ENCODE measurements at regions not wholly inside any gene's neighbourhood (a gene's known extent, or its start where the extent isn't known, plus 50 kb on each side); places are given as distances from the start of the nearest gene placed in this dataset.

DNA sequence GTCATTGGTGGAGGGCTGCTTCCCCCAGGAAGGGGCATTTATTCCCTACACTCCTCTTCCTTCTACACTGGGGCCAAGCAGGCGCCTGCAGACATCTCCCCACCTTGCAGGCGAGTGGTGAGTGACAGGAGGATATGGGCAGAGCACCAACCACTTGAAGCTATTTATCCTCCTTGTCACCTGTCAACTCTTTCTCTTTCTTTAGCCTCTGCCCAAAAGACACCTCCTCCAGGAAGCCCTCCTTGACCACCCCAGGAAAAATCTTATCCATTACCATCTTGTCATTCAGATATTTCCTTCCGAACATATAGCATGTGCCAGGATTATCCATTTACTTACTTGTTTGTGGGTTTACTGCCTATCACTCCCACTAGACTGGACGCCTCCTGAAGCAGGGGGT lies 362.4 kb downstream of the MN1 start:
- TF ChIP-seq, protein P1, sequence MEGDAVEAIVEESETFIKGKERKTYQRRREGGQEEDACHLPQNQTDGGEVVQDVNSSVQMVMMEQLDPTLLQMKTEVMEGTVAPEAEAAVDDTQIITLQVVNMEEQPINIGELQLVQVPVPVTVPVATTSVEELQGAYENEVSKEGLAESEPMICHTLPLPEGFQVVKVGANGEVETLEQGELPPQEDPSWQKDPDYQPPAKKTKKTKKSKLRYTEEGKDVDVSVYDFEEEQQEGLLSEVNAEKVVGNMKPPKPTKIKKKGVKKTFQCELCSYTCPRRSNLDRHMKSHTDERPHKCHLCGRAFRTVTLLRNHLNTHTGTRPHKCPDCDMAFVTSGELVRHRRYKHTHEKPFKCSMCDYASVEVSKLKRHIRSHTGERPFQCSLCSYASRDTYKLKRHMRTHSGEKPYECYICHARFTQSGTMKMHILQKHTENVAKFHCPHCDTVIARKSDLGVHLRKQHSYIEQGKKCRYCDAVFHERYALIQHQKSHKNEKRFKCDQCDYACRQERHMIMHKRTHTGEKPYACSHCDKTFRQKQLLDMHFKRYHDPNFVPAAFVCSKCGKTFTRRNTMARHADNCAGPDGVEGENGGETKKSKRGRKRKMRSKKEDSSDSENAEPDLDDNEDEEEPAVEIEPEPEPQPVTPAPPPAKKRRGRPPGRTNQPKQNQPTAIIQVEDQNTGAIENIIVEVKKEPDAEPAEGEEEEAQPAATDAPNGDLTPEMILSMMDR (IDR thresholded peaks at IDR 0.05; ENCODE audit: unreplicated experiment), result no peak
- no peak for DNase-seq (ENCODE audit: low spot score, unreplicated experiment)
- Mint-ChIP-seq H3K9me3 (ENCODE audit: low read depth) (no peaks in the 10 kb centered on the region), H3K4me3 (ENCODE audit: low read depth) (no peak overlapping the region), H3K27me3 (peaks cover 8% of the 10 kb centered on the region), H3K4me1 (ENCODE audit: low read depth) (peaks cover 11% of the 10 kb centered on the region), H3K27ac (no peak overlapping the region), H3K36me3 (ENCODE audit: insufficient read depth) (no peaks in the 10 kb centered on the region)

DNA sequence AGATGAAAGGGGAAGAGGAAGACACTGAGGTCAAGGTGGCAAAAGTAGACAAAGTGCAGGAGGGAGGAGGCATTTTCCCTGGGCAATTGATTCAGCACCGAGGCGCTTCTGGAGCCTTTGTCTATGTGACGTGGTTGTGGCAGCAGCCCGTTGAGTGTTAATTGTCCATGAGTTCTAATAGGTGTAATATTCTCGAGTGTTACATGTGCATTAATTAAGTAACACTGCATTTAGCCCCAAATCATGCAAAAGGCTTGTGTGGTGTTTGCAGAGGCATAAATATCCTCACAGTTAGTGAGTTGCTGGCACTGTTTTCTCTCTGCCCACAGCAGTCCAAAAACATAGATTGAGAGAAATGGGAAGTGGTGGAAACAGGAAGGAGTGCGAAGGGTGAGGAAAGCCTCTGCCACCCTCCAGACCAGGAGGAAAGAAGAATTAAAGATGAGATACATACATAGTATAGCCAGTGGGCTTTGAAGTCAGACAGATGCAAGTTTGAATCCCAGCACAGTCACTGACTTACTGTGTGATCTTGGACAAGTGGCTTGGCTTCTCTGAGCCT lies 361.2 kb downstream of the MN1 start:
- no peak for DNase-seq (ENCODE audit: low spot score, unreplicated experiment)
- peaks cover 8% of the 10 kb centered on the region for H3K4me1 Mint-ChIP-seq (ENCODE audit: low read depth)
- H3K27ac Mint-ChIP-seq, result no peak overlapping the region
- TF ChIP-seq, protein P1 (IDR thresholded peaks at IDR 0.05; ENCODE audit: unreplicated experiment), result no peak
- H3K36me3 Mint-ChIP-seq (ENCODE audit: insufficient read depth), result no peaks in the 10 kb centered on the region
- no peak overlapping the region for H3K4me3 Mint-ChIP-seq (ENCODE audit: low read depth)
- no peaks in the 10 kb centered on the region for H3K9me3 Mint-ChIP-seq (ENCODE audit: low read depth)
- peaks cover 8% of the 10 kb centered on the region for H3K27me3 Mint-ChIP-seq

DNA sequence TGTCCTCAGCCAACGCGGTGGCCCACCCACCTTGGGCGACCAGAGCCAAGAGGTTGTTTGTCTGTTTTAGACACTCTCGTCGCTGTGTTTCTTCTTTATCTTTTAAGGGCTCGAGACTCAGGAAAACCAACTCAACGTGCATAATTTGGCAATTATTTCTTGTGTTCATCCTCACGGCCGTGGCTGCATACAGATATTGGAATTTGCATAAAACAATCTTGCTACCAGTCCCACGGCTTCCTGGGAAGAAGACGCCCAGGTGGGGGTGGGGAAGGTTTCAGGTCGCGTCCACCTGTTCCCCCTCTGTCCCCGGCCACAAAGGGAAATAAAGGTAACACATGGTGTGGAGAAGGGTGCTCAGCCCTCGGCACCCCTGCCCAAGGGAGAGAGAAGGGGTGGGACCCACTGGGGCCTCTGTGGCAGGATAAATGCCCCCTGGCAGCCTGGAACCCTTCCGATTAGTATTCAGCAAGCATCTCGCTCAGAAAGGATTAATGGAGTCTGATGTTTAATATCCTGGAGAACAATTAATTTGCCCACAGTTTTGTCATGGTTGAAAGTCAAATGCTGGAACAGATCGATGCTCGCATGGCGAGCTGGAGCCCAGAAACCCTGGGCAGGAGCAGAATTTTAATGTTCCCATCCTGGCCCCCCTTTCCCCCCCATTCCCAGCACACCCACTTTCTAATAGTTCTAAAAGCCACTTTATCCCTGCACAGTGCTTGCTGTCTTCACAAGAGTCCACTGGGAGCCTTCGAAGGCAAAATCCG lies 359.7 kb downstream of the MN1 start:
- Mint-ChIP-seq H3K27me3 (peaks cover 8% of the 10 kb centered on the region), H3K9me3 (ENCODE audit: low read depth) (no peaks in the 10 kb centered on the region), H3K36me3 (ENCODE audit: insufficient read depth) (no peaks in the 10 kb centered on the region), H3K4me1 (ENCODE audit: low read depth) (peaks cover 4% of the 10 kb centered on the region), H3K4me3 (ENCODE audit: low read depth) (no peak overlapping the region), H3K27ac (no peak overlapping the region)
- no peak for DNase-seq (ENCODE audit: low spot score, unreplicated experiment)
- TF ChIP-seq, protein P1 (IDR thresholded peaks at IDR 0.05; ENCODE audit: unreplicated experiment), result no peak

DNA sequence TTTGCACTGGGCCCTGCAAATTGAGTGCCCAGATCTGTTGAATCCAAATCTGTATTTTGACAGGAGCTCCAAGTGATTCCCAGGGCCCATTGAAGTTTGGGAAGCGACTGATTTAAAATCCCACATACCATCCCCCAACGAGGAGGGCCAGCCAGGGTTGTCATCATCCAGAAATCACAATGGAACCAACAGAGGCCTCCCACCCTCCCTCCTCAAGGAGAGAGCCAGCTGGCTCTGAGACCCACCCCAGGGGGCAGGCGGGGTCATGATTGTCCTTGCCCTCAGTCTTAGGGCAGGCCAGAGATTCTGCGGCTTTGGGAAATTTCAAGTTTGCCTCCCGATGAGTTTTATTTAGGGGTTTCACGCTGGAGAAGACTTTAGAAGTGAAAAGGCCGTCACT lies 358.2 kb downstream of the MN1 start:
- TF ChIP-seq, protein P1 (IDR thresholded peaks at IDR 0.05; ENCODE audit: unreplicated experiment), result no peak
- Mint-ChIP-seq H3K4me3 (ENCODE audit: low read depth) (no peak overlapping the region), H3K27me3 (peaks cover 11% of the 10 kb centered on the region), H3K4me1 (ENCODE audit: low read depth) (peaks cover 4% of the 10 kb centered on the region), H3K36me3 (ENCODE audit: insufficient read depth) (no peaks in the 10 kb centered on the region), H3K9me3 (ENCODE audit: low read depth) (no peaks in the 10 kb centered on the region), H3K27ac (no peak overlapping the region)
- no peak for DNase-seq (ENCODE audit: low spot score, unreplicated experiment)

DNA sequence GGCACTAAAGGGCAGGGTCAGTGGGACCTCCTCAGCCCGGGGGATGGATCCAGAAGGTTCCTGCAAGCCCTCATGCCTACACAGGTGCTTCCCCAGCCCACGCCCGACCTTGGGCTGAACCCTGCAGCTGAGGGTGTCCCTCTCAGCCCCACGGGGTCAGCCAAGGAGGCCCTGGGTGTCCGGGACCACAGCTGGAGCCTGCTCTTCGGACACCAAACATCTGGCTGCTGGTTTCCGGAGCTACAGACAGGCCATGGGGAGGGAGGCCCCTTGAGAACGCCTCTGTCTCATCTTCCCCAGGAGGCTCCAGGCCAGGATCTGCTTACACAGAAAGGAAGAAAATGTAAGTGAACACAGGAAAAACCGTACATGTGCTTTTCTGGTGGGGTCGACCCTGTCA lies 355.7 kb downstream of the MN1 start:
- DNase-seq (ENCODE audit: low spot score, unreplicated experiment), result no peak
- H3K4me3 Mint-ChIP-seq (ENCODE audit: low read depth), result no peak overlapping the region
- no peaks in the 10 kb centered on the region for H3K4me1 Mint-ChIP-seq (ENCODE audit: low read depth)

More for the DNA sequence above, 355.7 kb downstream of the MN1 start:
- Mint-ChIP-seq H3K9me3 (ENCODE audit: low read depth) (no peaks in the 10 kb centered on the region), H3K27me3 (peaks cover 17% of the 10 kb centered on the region), H3K27ac (no peak overlapping the region), H3K36me3 (ENCODE audit: insufficient read depth) (no peaks in the 10 kb centered on the region)
- TF ChIP-seq, protein P1 (IDR thresholded peaks at IDR 0.05; ENCODE audit: unreplicated experiment), result no peak

Data from progenitor cell of endocrine pancreas (in vitro differentiated cells).